H1 (cell line): ENCODE measurements at regions not wholly inside any gene's neighbourhood (a gene's known extent, or its start where the extent isn't known, plus 50 kb on each side); places are given as distances from the start of the nearest gene placed in this dataset.

Experiments used
- CTCF ChIA-PET: fragments of 300-600 bp; sonication (Branson Sonifier 250); formaldehyde crosslinking; loops from one replicate; lab custom pipeline; 2021; ENCODE audit not compliant: partially characterized antibody; lab: Charles Lee
- POLR2A ChIA-PET: fragments of 300-600 bp; sonication (Branson Sonifier 250); formaldehyde crosslinking; loops from one replicate; lab custom pipeline; 2021; ENCODE audit warnings: inconsistent platforms; ENCODE audit not compliant: partially characterized antibody; lab: Charles Lee
- DNase-seq, 2 experiments: peaks; one replicate each; pipeline versions ENCODE4 v3.0.0 to v3.0.0-alpha.2; 2010 to 2022; ENCODE audit warnings: low spot score in 2 of 2, low read depth in 1 of 2, mixed read lengths in 1 of 2
- FAIRE-seq: peaks from 2 replicates; lab custom pipeline; 2011; peaks lifted over from hg19 to GRCh38; lab: Jason Lieb, UNC
- H2AFZ ChIP-seq: 2 replicates; pipeline ENCODE4 v1.8.1; 2012; ENCODE audit warnings: low read length, inconsistent platforms
- H2AK5ac ChIP-seq: 2 replicates; pipeline ENCODE4 v1.6.1; 2013; ENCODE audit warnings: low read depth, low read length
- H2BK120ac ChIP-seq: replicated peaks from 2 replicates; pipeline ENCODE3; 2013; ENCODE audit warnings: low read depth, low read length, inconsistent platforms
- H2BK12ac ChIP-seq: 2 replicates; pipeline ENCODE4 v1.6.1; 2013; ENCODE audit warnings: low read depth, low read length
- H2BK15ac ChIP-seq: 2 replicates; pipeline ENCODE4 v1.6.1; 2013; ENCODE audit warnings: low read length
- H2BK20ac ChIP-seq: 2 replicates; pipeline ENCODE4 v1.6.1; 2013; ENCODE audit warnings: low read length
- H2BK5ac ChIP-seq: 2 replicates; pipeline ENCODE4 v1.6.1; 2013; ENCODE audit warnings: low read depth, low read length
- H3K14ac ChIP-seq: 2 replicates; pipeline ENCODE4 v1.6.1; 2013; ENCODE audit warnings: inconsistent platforms; ENCODE audit not compliant: insufficient read length
- H3K18ac ChIP-seq: 2 replicates; pipeline ENCODE4 v1.6.1; 2013; ENCODE audit warnings: low read length; ENCODE audit errors: extremely low read depth
- H3K23ac ChIP-seq: 2 replicates; pipeline ENCODE4 v1.6.1; 2013; ENCODE audit warnings: inconsistent platforms; ENCODE audit not compliant: insufficient read length
- H3K23me2 ChIP-seq: 2 replicates; pipeline ENCODE4 v1.6.1; 2013; ENCODE audit warnings: low read depth, low read length
- H3K27ac ChIP-seq: 2 replicates; pipeline ENCODE4 v1.6.1; 2011; ENCODE audit warnings: low read depth, low read length, inconsistent platforms
- H3K27me3 ChIP-seq, 4 experiments: replicated peaks in 1 of 4; 1 replicate in 1 of 4; 2 replicates in 3 of 4; pipeline versions ENCODE4 v1.6.1 to v1.8.1; 2011 to 2013; ENCODE audit warnings: low read length in 3 of 4, mild to moderate bottlenecking in 3 of 4, inconsistent platforms in 2 of 4, mixed read lengths in 2 of 4, moderate library complexity in 1 of 4; ENCODE audit not compliant: control insufficient read depth in 3 of 4, insufficient read depth in 3 of 4; ENCODE audit errors: extremely low read depth in 1 of 4
- H3K36me3 ChIP-seq, 4 experiments: 2 replicates each; pipeline versions ENCODE4 v1.6.1 to v1.8.1; 2011 to 2013; ENCODE audit warnings: mild to moderate bottlenecking in 4 of 4, low read length in 3 of 4, moderate library complexity in 2 of 4, control low read depth in 1 of 4, inconsistent platforms in 1 of 4; ENCODE audit not compliant: insufficient read depth in 4 of 4, control insufficient read depth in 2 of 4
- H3K4ac ChIP-seq: replicated peaks from 2 replicates; pipeline ENCODE3; 2013; ENCODE audit warnings: low read length, low read depth, mixed read lengths, inconsistent platforms; ENCODE audit not compliant: insufficient read length
- H3K4me1 ChIP-seq, 4 experiments: replicated peaks in 1 of 4; 1 replicate in 1 of 4; 2 replicates in 3 of 4; pipeline versions ENCODE4 v1.6.1 to v1.8.1; 2011 to 2013; ENCODE audit warnings: low read length in 3 of 4, inconsistent platforms in 2 of 4, mixed read lengths in 1 of 4; ENCODE audit not compliant: insufficient read depth in 4 of 4, control insufficient read depth in 3 of 4
- H3K4me2 ChIP-seq, 2 experiments: 2 replicates each; pipeline versions ENCODE4 v1.6.1 to v1.8.1; 2011 to 2013; ENCODE audit warnings: low read depth in 2 of 2, low read length in 2 of 2, control low read depth in 1 of 2, inconsistent platforms in 1 of 2, mild to moderate bottlenecking in 1 of 2; ENCODE audit not compliant: insufficient read depth in 1 of 2
- H3K4me3 ChIP-seq, 4 experiments: fragments of 200-600, 300-600 bp in 1 of 4; sonication (generic), shearing (Covaris generic), sonication (Bioruptor Twin) in 1 of 4; 2 replicates each; pipeline versions ENCODE4 v1.5.1 to v1.8.1; 2011 to 2016; ENCODE audit warnings: low read length in 4 of 4, low read depth in 3 of 4, control low read depth in 2 of 4, inconsistent platforms in 2 of 4, mild to moderate bottlenecking in 2 of 4, mixed read lengths in 1 of 4, moderate library complexity in 1 of 4; ENCODE audit not compliant: insufficient read depth in 2 of 4; ENCODE audit errors: extremely low read depth in 1 of 4
- H3K56ac ChIP-seq: replicated peaks from 2 replicates; pipeline ENCODE3; 2013; ENCODE audit warnings: low read depth, mild to moderate bottlenecking, mixed read lengths, low read length, inconsistent platforms; ENCODE audit not compliant: insufficient read length
- H3K79me1 ChIP-seq: 2 replicates; pipeline ENCODE4 v1.6.1; 2013; ENCODE audit warnings: low read depth, low read length, control low read depth
- H3K79me2 ChIP-seq, 2 experiments: 2 replicates each; pipeline versions ENCODE4 v1.6.1 to v1.8.1; 2012 to 2013; ENCODE audit warnings: low read length in 2 of 2, mild to moderate bottlenecking in 2 of 2, inconsistent platforms in 1 of 2; ENCODE audit not compliant: insufficient read depth in 2 of 2, control insufficient read depth in 1 of 2
- H3K9ac ChIP-seq, 4 experiments: replicated peaks in 1 of 4; 1 replicate in 1 of 4; 2 replicates in 3 of 4; pipeline versions ENCODE4 v1.6.1 to v1.8.1; 2011 to 2013; ENCODE audit warnings: low read depth in 3 of 4, low read length in 3 of 4, control low read depth in 2 of 4, mild to moderate bottlenecking in 2 of 4, moderate library complexity in 2 of 4, inconsistent platforms in 1 of 4; ENCODE audit errors: extremely low read depth in 1 of 4
- H3K9me3 ChIP-seq, 2 experiments: 2 replicates each; pipeline versions ENCODE4 v1.6.1 to v1.8.1; 2012 to 2013; ENCODE audit warnings: mild to moderate bottlenecking in 2 of 2, moderate library complexity in 2 of 2, control low read depth in 1 of 2, inconsistent platforms in 1 of 2, low read depth in 1 of 2, low read length in 1 of 2, mixed read lengths in 1 of 2; ENCODE audit not compliant: insufficient read depth in 2 of 2
- H4K20me1 ChIP-seq, 2 experiments: replicated peaks in 1 of 2; 2 replicates each; pipeline versions ENCODE3 to v1.8.1; 2011 to 2013; ENCODE audit warnings: inconsistent platforms in 2 of 2, low read length in 2 of 2, mild to moderate bottlenecking in 1 of 2; ENCODE audit not compliant: insufficient read depth in 2 of 2, control insufficient read depth in 1 of 2
- H4K5ac ChIP-seq: 2 replicates; pipeline ENCODE4 v1.6.1; 2013; ENCODE audit warnings: low read length, low read depth, mixed read lengths, inconsistent platforms; ENCODE audit not compliant: insufficient read length
- H4K8ac ChIP-seq: 2 replicates; pipeline ENCODE4 v1.8.0; 2013; ENCODE audit warnings: mild to moderate bottlenecking, moderate library complexity, low read length, inconsistent platforms; ENCODE audit not compliant: insufficient read depth; ENCODE audit errors: extremely low read depth
- H4K91ac ChIP-seq: replicated peaks from 2 replicates; pipeline ENCODE3; 2013; ENCODE audit warnings: low read length, mixed read lengths, inconsistent platforms; ENCODE audit not compliant: insufficient read length
- JUND ChIP-seq: IDR thresholded peaks from 2 replicates; pipeline ENCODE4 v1.6.1; 2011; ENCODE audit warnings: mild to moderate bottlenecking, improper control_type of control experiment, low read length
- MAFK ChIP-seq: IDR thresholded peaks from 2 replicates; pipeline ENCODE4 v1.6.1; 2012; ENCODE audit warnings: low read depth, mild to moderate bottlenecking, improper control_type of control experiment, low read length
- SAP30 ChIP-seq: fragments of 300-600 bp; sonication (generic); IDR thresholded peaks from 2 replicates; pipeline ENCODE4 v1.7.1; 2012; ENCODE audit warnings: low read length, moderate library complexity, mild to moderate bottlenecking, inconsistent platforms; ENCODE audit not compliant: insufficient read depth, insufficient replicate concordance
- SIX5 ChIP-seq: IDR thresholded peaks from 2 replicates; pipeline ENCODE4 v1.6.1; 2011; ENCODE audit warnings: mild to moderate bottlenecking, low read depth, low read length
- TAF1 ChIP-seq: IDR thresholded peaks from 2 replicates; pipeline ENCODE4 v1.6.1; 2011; ENCODE audit warnings: mild to moderate bottlenecking, low read depth, low read length
- TBP ChIP-seq: IDR thresholded peaks from 2 replicates; pipeline ENCODE4 v1.6.1; 2011; ENCODE audit warnings: low read depth, low read length, improper control_type of control experiment
- TCF12 ChIP-seq: IDR thresholded peaks from 2 replicates; pipeline ENCODE4 v1.6.1; 2011; ENCODE audit warnings: low read depth, mild to moderate bottlenecking, low read length
- WGBS, 2 experiments: shearing (Covaris generic) in 1 of 2; methylation state at CpG; one replicate each; pipeline versions ENCODE4 v1.1.6 to v1.1.7; 2013 to 2015; ENCODE audit warnings: low lambda C conversion rate in 2 of 2, mixed read lengths in 2 of 2, inconsistent platforms in 1 of 2, low coverage in 1 of 2, missing lambda C conversion rate in 1 of 2; ENCODE audit not compliant: insufficient replicate concordance in 2 of 2, insufficient coverage in 1 of 2, insufficient read length in 1 of 2; ENCODE audit errors: extremely low coverage in 1 of 2, missing lambda C conversion rate in 1 of 2; 5-methylcytosine and 5-hydroxymethylcytosine counted together

- no peaks in the 10 kb centered on the region for H3K79me2 ChIP-seq
- H3K23me2 ChIP-seq: no peaks in the 10 kb centered on the region
- CTCF ChIA-PET: interaction anchor here (0.6 kb wide), 1 partner anchor 76 kb away, joined by 3 read pairs; no protein-coding TSS in a partner anchor
- WGBS, 2 experiments: 46% methylated on average over 4 of the region's 4 CpGs; no CpG with 5 or more reads in 1 of the 2 experiments
- H4K20me1 ChIP-seq: no peaks in the 10 kb centered on the region
- H2BK120ac ChIP-seq: peak overlapping the region; percentile 25
- no peak overlapping the region for H4K8ac ChIP-seq
- H2AK5ac ChIP-seq: no peak overlapping the region
- H2AFZ ChIP-seq: peak overlapping the region; percentile 84; the same call in 1 of the 2 replicates
- H3K4ac ChIP-seq: no peak overlapping the region
- no peak overlapping the region for H3K18ac ChIP-seq
- no peak overlapping the region for H4K91ac ChIP-seq
- POLR2A ChIA-PET: no interaction called here
- no peak for FAIRE-seq
- H3K4me1 ChIP-seq: peaks cover 0 to 17% (median 7%) of the 10 kb centered on the region in 4 experiments; a peak in 5 of 7 replicates
- H3K23ac ChIP-seq: no peak overlapping the region
- H3K79me1 ChIP-seq: no peaks in the 10 kb centered on the region
- H3K27me3 ChIP-seq: no peaks in the 10 kb centered on the region
- no peaks in the 10 kb centered on the region for H3K9me3 ChIP-seq
- H3K4me2 ChIP-seq: peak overlapping the region; percentile 16 to 32; a peak in 2 of 4 replicates
- H4K5ac ChIP-seq: peak overlapping the region; percentile 57
- no peak for DNase-seq
- H3K14ac ChIP-seq: no peak overlapping the region
- no peak overlapping the region for H3K4me3 ChIP-seq
- no peaks in the 10 kb centered on the region for H3K36me3 ChIP-seq
- no peak overlapping the region for H2BK12ac ChIP-seq
- H2BK5ac ChIP-seq: peak overlapping the region; percentile 2; the same call in 1 of the 2 replicates
- no peak overlapping the region for H3K27ac ChIP-seq
- H2BK20ac ChIP-seq: no peak overlapping the region
- no peak overlapping the region for H2BK15ac ChIP-seq
- H3K56ac ChIP-seq: no peak overlapping the region
- no peak overlapping the region for H3K9ac ChIP-seq
- no peak for TF ChIP-seq JUND
- TF ChIP-seq TAF1: no peak
- no peak for TF ChIP-seq TBP
- TF ChIP-seq TCF12: no peak
- no peak for TF ChIP-seq MAFK
- no peak for TF ChIP-seq SIX5
- no peak for TF ChIP-seq SAP30
These were observed 404.9 kb upstream of the ZNF608 start for GRCh38 chr5:125151150-125151900.
